Fibroblast of pulmonary artery (primary cell): ENCODE measurements at regions not wholly inside any gene's neighbourhood (a gene's known extent, or its start where the extent isn't known, plus 50 kb on each side); places are given as distances from the start of the nearest gene placed in this dataset.
A peak's percentile ranks its signal among the peaks of the same experiment; 100 is the strongest.

Experiments
- DNase-seq: peaks from one replicate; pipeline ENCODE4 v3.0.0-alpha.2; 2010; ENCODE audit warnings: low read depth
- H3K4me3 ChIP-seq: replicated peaks from 2 replicates; pipeline ENCODE4 v1.5.1; 2011; ENCODE audit warnings: low read depth, mild to moderate bottlenecking, control low read depth, low read length, moderate library complexity
- TF ChIP-seq, protein P1 (sequence below): IDR thresholded peaks from 2 replicates; pipeline ENCODE4 v1.5.1; 2011; ENCODE audit warnings: mild to moderate bottlenecking, control low read depth, low read length, inconsistent platforms; ENCODE audit errors: missing control alignments

GRCh38 chr4:15235135-15235534 lies 192.7 kb upstream of the C1QTNF7 start:
- H3K4me3 ChIP-seq: no peak overlapping the region
- no peak for DNase-seq
- TF ChIP-seq, protein P1, sequence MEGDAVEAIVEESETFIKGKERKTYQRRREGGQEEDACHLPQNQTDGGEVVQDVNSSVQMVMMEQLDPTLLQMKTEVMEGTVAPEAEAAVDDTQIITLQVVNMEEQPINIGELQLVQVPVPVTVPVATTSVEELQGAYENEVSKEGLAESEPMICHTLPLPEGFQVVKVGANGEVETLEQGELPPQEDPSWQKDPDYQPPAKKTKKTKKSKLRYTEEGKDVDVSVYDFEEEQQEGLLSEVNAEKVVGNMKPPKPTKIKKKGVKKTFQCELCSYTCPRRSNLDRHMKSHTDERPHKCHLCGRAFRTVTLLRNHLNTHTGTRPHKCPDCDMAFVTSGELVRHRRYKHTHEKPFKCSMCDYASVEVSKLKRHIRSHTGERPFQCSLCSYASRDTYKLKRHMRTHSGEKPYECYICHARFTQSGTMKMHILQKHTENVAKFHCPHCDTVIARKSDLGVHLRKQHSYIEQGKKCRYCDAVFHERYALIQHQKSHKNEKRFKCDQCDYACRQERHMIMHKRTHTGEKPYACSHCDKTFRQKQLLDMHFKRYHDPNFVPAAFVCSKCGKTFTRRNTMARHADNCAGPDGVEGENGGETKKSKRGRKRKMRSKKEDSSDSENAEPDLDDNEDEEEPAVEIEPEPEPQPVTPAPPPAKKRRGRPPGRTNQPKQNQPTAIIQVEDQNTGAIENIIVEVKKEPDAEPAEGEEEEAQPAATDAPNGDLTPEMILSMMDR: no peak

DNA sequence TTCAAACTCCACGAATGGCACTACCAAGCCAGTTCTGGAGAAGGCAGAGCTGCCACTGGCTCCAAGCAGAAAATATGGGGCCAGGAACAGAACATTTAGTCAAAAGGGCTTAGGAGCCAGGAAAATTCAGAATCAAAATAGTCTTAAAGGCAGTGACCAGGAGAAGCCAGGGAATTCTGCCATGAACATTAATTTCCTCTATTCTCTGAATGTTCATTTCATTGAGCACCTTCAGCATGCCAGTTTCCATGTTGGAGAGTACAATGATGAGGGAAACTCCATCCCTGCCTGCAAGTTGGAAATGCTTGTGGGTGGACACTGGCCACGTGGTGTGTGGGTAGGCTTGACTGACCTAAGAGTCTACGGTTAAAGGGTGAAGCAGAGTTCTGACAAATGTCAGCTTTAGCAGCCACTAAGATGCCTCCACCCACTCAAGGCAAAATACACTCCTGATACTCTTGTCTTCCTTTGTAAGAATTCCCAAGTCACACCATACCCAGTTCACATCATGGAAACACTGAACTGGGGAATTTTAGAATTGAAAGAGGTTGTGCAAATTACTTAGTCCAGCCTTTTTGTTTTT lies 190.1 kb upstream of the C1QTNF7 start:
- TF ChIP-seq, protein P1: no peak
- H3K4me3 ChIP-seq: no peak overlapping the region
- no peak for DNase-seq

GRCh38 chr4:15238720-15239119 lies 189.1 kb upstream of the C1QTNF7 start:
- no peak overlapping the region for H3K4me3 ChIP-seq
- DNase-seq: peak; percentile 66
- TF ChIP-seq, protein P1: peak; percentile 64

DNA sequence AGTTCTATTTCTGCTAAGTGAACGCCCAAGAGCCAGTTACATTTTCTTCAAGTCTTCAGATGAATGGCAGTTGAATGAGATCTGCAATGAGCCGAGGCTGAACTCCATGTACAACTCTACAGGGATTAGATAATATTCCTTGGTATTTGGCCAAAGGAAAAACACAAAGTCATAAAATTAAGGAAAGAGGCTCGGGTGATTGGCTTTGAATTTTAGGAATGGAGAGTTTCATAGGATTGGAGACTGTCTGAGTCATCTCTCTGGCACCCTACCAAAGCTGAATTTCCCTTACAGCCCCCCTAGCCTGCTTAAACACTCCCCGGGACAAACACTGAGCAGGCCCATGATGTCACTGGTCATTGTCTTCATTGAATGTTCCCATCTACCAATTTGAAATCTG lies 188.0 kb upstream of the C1QTNF7 start:
- peak; percentile 76 for DNase-seq
- H3K4me3 ChIP-seq: no peak overlapping the region
- TF ChIP-seq, protein P1: no peak

- TF ChIP-seq, protein P1: no peak
- DNase-seq: peak; percentile 47
- no peak overlapping the region for H3K4me3 ChIP-seq
Measured at GRCh38 chr4:15240764-15241163, 187.1 kb upstream of the C1QTNF7 start.

DNA sequence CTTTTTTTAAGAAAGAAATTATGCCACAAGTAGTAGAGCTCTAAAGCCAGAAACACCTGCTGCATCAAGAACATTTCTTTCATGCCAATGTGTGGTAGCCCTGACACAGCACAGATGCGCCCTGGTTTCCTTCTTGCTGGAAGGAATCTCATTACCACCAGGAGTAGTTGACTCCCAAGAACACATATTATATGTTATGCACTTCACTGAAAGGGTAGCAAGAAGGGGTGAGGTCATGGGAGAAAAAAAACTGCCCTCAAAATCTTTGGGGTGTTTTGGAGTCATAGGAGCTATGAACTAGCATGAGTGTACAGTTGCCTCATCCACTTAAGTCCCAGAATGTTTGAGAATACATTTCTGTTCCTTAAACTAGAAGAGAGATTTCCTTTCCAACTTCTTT lies 185.8 kb upstream of the C1QTNF7 start:
- TF ChIP-seq, protein P1: no peak
- DNase-seq: no peak
- H3K4me3 ChIP-seq: no peak overlapping the region

DNA sequence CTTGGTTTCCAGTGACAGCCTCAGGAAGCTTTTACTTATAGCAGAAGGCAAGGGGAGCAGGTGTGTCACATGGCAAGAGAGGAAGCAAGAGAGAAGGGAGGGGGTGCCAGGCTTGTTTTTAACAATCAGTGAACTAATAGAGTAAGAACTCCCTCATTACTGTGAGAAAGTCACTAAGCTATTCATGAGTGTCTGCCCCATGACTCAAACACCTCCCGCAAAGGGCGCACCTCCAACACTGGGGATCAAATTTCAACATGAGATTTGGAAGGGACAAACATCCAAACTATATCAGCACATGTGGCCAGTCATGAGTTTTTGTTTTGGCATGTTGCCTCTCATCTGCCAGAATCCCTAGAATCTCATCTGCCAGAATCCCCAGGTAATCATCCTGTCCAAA lies 183.5 kb upstream of the C1QTNF7 start:
- DNase-seq: no peak
- H3K4me3 ChIP-seq: no peak overlapping the region

More for the DNA sequence above, 183.5 kb upstream of the C1QTNF7 start:
- TF ChIP-seq, protein P1: no peak
